ENCODE measurements at regions not wholly inside any gene's neighbourhood (a gene's known extent, or its start where the extent isn't known, plus 50 kb on each side); places are given as distances from the start of the nearest gene placed in this dataset.
A peak's percentile ranks its signal among the peaks of the same experiment; 100 is the strongest.

DNA sequence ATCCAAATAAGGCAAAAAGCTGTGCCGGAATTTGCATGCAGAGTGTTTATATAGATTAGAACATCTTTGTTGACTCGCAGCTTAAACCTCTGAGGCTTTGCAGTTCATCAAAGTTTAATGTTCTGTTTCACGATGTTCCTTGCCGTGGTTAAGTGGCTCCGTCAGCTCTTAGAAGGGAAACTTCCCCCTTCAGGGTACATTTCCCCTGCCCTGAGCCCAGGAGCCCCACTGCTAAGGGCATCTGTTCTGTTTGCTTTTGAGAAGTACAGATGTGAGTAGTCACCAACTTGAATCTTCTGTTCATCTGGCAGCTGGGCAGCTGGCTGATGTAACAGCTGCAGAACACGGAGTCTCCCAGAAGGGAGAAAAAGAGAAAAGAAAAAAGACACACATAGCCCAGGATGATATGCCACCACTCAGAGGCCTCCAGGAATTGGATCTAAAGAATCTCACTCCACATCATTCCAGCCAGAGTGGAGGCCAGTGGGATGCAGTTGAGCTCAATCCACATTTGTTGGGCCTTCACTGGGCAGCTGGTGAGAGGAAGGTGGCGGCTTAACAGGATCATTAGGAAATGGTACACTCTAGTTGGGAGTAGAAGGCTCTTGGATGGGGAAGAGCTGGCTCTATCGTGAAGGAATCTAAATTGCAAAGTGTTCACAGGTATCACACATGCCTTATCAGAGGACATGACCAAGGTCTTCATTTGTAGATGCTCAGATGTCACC lies 178.7 kb upstream of the RBPJ start:
- peak in 1 of 2 donors; percentile 16 for DNase-seq

DNA sequence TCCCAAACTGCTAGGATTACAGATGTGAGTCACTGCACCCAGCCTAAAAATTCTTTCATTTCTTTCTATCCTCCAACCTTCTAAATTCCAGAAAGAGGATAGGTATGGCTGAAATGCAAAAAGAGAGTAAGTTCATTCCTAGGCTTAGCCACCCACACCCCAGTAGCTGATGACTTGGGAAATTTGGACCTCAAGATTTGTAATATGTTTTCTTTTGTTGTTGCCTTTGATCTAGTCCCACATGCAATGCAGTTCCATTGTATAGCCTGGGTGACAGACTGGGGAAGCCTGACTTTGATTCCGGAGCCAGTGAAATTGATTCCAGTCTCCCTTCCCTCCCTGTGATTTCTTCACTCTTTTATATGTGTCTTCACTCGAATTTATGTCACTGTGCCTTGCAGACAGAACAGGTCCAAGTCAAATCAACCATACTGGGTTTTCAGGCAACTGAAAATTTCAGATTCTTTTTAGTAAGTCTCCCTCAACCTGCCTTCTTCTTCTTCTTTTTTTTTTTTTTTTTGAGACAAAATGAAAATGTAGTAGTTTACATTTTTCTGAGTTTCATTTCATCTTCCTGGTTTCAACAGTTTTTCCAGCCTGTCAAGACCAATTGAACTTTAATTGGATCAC lies 176.2 kb upstream of the RBPJ start:
- DNase-seq, result no peak

DNA sequence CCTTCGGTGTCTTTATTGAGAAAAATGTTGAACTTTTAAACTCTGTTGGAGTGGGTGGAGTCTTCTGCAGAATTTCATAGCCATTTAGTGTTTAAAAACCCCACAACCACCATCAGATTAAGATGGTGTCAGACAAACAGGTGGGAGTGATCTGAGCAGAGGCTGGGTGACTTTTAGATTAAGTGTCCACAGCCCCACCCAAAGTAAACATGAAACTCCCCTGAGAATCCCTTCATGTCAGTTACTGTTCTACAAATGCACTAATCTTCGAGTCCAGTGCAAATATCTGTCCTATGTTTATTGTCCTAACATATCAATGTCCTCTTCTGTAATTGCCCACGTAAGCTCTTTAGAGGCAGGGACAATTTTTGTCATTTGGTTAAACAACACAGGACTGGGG lies 175.6 kb upstream of the RBPJ start:
- DNase-seq, result no peak

DNA sequence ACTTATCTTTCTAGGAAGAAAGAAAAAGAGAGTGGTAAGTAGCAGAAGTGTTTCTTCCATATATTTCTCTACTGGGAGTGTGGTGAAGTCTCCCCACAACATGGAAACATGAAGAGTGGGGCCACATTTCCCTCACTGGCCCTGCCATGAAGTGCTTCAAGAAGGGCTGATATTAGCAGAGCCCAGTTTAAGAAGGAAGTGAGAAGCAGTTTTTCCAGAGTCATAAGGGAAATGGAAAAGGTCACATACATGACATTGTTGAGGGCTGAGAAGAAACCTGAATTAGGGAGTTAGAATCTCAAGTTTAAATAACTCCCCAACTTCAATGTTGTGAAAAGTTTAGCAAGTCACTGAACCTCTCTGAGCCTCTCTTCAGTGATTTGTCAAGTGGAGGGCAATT lies 171.9 kb upstream of the RBPJ start:
- DNase-seq, result no peak

DNA sequence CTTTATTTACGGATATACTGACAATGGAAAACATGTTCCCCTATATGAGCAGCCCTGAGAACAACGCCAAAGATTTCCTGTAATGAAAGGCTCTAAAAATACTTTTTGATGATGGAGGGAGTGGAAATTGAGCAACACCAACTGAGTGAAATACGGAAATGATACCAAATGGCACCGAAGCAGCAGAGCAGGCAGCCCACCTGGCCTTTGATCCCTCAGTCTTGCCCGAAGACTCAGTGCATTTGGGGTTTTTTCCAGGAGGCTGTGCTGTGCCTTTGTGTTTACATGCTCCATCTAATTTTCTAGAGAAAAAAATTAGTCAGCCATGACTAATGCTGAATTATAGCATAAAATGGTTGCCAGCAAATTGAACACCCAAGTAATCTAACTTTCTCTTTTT lies 169.9 kb upstream of the RBPJ start:
- peak in 1 of 2 donors; percentile 28 for DNase-seq

DNA sequence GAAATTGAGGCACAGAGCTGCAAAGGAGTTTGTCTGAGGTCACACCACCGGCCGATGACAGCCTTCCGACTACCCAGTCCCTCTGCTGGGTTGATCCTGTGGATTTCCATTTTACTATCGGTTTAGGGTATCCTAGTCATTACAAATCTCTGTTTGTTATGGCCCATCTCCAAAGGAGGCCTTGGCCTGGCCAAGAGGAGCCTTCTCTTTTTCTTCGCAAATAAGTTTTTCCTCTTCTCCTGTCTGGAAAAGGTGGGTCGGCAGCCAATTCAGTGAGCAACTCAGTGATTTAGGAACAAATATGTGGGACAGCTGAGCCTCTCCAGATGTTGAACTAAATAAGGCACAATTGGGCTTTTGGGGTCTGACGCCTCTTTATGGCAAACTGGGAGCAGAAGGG lies 169.2 kb upstream of the RBPJ start:
- DNase-seq, result no peak

DNA sequence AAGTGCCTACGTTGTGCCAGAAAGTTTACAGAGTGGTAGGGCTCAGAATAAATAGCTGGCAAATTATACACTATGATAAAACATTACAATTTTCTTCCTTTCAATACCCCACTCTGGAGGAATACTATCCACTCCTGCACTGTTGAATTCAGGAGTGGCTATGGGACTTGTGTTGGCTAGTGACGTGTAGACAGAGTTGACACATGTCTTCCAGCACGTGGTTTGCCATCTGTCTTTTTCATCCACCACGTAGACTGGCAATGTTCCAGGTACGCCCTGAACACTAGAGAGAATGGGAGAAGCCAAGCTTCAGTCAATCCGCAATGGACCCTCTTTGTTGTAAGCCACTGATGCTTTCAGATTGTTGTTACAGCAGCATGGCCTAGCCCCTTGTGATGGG lies 168.8 kb upstream of the RBPJ start:
- DNase-seq, result no peak

DNA sequence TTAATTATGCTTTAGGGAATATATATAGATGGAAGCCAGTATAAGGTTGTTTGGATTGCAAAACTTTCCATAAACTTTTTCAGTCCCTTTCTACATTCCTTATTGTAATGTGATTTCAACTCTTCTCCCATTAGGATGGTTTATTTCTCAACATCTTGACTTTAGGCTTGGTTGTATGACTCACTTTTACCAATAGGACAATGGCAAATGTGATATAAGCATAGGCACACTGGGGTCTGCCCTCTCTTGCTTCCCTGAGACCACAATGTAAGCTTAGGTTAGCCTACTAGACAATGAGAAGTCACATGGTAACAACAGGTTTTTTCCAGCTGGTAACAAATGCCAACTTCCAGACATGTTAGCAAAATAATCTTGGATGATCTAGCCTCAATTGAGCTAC lies 163.3 kb upstream of the RBPJ start:
- no peak for DNase-seq

DNA sequence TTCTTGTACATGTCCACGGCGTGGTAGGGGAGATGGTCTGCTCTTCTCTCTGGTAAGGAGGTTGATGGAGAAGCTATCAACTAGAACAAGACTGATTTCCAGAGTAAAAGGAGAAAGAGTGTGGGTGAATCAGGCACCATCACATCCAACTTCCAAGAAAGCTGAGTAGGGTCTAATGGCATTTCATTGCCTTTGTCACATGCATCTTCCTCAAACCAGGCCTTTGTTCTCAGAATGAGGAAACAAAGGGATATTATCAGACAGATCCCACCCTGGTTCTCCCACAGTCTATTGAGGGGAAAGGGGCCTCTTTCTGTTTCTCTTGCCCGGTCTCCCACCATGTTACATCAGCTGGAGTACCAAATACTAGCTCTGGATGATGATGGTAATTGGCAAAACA lies 160.2 kb upstream of the RBPJ start:
- no peak for DNase-seq

DNA sequence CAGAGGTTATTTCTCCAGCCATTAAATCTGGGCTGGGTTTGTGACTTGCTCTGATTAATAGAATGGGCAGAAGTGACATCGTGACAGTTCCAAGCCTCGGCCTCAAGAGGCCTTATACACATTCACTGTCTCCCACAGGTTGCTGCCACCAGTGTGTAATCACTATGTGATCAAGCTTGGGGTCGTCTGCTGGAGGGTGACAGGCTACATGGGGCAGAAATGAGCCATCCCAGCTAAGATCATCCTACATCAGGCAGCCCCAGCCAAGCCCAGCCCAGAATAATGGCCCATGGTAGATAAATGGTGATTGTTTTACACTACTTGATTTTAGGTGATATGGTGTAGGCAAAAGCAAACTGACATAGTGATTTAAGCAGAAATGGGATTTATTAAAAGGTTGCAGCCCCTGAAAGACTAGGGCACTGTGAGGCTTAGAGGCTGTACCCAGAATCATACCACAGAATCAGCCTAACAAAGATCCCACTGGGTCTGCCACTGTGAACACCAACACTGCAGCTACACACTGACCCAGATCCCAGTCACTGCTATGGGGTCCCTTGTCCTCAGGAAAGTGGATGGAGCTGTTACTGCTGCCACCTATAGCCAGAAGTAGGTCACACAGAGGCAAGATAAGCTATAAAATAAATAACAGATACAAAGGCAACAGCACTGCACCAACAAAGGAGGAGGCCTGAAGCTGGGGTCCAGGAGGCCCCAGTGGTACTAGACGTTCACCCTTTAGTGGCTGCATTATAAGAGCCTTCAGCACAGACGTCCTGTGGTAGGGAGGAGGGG lies 159.6 kb upstream of the RBPJ start:
- no peak for DNase-seq

DNA sequence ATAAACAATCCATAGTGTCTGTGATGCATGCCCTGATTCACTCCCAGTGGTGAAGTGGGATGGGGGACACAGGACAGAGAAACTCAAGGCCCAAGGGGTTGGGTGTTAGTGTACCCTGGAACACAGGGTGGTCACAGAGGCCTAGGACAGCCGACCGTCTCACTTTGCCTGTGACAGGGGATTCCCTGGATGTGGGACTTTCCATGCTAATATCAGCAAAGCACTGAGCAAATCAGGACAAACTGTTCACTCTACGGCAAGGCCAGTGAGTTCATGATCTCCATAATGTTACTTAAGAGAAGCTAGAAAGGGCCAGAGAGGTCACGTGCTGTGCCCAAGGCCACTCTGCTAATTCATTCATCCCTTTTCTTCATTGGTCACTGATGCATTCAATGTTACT lies 158.7 kb upstream of the RBPJ start:
- no peak for DNase-seq

DNA sequence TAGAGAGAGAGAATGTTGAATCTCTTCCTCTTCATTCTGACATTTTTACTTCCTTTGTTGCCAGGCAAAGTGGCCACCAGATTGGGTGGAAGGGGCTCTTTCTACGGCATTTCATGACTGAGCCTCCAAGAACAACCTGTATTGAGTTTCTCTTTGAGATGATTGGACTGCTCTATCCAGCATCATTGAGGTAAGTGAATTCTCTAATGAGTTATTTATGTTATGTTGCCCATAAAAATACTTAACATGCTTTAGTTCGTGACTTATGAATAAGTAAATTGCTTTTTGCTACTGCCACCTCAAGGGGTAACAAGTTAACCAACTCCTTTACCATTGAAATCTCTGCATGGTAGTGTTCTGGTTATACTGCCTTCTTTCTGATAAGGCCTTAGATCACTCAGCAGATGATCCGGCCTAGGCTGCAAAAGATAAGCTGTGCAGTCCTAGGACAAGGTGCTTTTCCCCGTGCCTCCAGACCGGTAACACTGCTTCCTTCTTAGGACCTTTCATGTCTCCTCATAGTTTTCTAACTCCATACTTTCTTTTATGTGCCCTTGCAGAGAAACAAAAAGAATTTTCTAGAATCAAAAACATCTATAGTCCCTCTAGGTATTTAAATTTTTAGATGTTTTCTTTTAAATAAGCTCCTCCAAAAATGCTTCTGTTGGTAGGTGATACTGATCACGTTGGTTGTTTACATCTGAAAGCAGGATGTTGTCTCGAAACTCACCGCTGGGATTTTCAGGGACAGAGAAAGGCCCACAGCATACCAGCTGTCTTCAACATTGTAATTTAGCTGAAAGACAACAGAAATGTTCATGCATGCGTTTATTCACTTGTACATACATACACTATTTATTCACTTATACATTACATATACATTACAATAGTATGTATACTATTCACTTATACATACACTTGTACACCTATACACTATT lies 157.1 kb upstream of the RBPJ start:
- DNase-seq, result no peak

DNA sequence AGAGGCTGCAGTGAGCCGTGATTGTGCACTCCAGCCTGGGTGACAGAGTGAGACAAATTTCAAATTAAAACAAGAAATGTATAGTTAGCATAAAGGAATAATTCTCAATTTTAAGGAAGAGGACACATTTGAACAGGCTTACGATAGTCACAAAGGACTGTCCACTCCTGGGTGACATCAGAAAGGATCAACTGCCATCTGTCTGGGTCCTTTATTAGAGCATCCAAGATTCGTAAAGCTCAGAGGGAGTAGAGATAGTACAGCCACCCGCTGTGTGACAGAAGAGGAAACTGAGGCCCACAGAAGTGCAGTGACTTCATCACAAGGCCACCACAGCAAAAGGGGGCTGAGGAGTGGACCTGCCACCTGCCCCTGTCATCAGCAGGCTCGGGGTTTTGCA lies 149.3 kb upstream of the RBPJ start:
- DNase-seq, result no peak

DNA sequence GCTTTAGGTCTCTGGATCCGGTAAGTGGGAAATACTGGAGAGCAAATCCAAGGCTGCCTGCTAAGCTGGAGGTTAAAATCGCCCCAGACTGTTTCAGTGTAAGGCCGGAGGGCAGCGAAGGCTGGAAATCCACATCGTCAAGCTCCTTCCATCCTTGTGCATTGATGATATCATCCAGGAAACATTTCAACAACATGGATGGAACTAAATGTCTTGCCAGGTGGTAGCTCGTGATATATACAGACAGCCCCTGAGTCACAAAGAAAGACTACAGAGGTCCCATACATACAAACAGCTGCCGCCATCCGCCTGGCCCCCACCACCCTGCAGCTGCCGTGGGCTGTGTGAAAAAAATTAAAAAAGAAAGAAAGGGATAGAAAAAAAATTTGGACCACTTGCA lies 148.9 kb upstream of the RBPJ start:
- no peak for DNase-seq

DNA sequence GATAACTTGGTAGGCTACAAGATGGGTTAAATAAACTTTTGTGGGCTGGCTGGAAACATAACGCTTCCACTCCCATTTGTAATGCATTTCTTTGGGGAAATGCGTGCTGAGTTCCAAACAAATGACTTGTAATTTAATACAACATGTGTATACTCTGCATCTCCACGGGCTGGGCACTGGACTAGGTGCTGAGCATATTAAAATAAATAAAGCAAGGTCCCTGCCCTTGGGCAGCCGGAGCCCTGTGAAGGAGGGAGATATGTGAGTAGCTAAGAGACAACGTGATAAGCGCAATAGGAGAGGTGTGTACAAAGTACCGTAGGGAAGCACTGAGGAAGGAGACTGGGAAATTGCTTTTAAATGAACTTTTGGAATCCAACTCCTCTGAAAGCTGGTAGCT lies 147.2 kb upstream of the RBPJ start:
- no peak for DNase-seq

DNA sequence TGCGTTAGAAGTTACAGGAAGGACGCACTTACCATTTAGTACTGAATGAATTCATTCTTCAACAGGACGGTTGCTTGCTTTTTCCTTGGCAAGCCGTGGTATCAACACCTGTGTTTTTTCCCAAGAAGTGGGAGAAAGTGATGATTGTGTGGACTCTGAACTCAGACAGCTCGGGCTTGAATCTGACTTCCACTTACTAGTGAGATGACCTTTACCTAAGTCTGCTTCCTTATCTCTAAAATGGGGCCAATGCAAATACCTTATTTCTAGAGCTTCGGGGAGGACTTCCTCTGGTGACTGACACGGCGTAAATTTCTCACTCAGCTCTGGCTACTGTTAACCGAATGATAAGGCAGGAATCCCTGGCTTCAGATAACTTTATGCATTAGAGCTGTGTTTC lies 146.8 kb upstream of the RBPJ start:
- no peak for DNase-seq

DNA sequence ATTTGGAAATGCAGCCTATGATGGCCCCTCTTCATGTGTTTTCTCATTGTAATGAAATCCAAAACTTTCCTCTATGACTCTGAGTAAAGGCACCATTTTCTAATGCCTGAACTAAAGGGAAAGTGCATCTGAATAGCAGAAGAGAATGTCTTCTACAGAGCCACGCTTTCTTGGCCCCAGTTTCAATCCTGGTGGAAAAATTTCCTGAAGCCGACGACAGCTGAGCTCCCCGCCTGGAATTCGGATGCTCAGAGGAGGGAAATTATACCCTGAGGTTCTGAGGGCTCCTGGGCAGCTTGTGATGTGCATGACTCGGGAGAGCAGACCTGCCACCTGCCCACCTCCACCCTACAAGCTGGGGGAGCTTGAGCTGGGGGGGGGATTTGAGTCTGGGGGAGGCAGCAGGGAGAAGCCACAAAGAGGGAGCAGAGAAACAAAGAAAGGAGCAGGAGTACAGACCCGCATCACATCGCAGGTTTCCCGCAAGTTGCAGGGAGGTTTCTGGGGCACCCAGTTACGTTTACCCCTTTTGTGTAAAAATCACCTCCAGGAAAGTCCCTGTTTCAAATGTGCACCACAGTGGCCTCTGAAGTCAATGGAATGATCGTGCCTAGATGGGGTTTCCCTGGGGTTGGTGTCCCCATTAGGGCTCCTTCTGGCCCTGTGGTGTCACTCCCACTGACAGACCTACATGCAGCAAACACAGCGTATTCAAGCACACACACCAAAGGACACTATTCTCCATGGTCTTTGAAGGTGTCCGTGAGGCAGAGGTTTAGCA lies 145.6 kb upstream of the RBPJ start:
- DNase-seq, result peak; percentile 6 to 56

DNA sequence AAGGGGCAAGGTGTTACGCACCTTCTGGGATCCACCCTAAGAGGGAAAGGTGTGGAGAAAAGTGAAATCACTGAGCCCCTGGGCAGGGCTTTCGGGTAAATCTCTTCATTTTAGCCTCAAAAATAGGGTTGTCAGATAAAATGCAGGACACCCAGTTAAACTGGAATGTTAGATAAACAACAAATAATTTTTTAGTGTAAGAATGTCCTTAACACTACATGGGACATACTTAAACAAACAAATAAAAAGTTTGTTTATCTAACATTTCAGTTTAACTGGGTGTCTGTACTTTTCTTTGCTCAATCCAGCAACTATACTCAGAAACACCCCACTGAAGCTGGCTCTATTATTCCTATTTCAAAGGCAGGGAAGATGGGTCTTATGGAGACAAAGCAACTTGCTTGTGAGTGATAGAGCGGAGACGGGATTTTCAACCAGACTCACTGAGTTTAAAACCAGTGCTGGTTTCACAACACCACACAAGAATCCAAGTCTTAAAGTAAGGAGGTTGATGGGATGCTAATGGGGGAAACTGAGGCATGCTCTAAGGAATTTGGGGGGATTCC lies 144.8 kb upstream of the RBPJ start:
- no peak for DNase-seq

DNA sequence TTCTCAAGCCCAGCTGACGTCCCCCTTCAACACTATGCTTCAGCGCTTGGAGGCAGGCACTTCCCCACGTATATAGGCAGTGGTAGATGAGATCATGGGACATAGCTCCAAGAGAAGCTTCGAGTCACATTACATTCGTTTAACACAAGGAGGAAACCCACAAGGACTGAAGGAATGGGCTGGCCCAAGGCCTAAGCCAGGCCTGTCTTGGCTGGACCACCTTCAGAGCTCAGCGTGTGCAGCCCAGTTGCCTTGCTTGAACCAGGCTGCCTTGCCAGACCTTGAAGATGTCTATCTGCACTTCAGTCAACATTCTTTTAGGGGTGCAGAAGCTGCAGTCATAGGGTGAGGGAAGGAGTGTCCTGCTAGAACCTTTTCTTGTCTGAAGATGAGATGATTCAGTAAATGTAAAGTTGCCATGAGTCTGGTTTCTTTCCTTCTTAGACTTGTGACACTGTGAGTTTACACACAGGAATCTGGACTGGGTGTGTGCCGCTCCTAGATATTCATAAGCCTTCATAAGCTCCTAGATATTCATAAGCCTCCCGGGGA lies 144.1 kb upstream of the RBPJ start:
- DNase-seq, result no peak

DNA sequence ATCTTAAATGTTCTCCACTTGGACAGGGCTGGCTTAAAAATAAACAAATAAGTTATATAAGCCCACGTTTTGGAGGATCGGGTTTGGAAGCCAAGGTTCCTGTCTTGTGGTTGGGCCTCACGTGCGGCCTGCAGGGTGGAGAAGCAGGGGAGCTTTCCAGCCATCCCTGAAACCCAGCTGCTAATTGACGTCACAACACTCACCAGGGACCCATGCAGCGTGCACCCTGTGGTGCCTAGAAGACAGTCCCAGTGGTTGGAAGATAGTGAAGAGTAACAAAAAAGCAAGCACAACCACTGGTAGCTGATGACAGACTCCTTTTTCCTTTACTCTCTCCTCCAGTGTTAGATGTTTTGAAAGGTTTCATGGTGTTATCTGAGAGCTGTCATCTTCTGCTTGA lies 142.0 kb upstream of the RBPJ start:
- no peak for DNase-seq

DNA sequence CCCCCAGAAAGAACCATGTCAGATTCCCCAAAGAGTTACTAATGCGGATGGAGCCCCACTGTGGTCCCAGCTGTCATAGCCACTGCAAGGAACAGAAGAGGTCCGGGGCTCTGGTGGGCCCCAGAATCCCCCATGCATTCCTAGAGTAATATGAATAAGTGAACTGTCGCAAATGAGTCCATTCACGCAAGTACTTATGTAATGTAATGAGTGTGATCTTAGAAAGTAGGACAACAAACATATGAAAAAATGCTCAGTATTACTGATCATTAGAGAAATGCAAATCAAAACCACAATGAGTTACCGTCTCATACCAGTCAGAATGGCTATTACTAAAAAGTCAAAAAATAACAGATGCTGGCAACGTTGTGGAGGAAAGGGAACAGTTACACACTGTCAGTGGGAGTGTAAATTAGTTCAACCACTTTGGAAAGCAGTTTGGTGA lies 141.5 kb upstream of the RBPJ start:
- no peak for DNase-seq
